ENCODE measurements at regions not wholly inside any gene's neighbourhood (a gene's known extent, or its start where the extent isn't known, plus 50 kb on each side); places are given as distances from the start of the nearest gene placed in this dataset.
"Not testable (repeated sequence)": the region's sequence is repeated elsewhere in the genome, so short reads cannot be mapped to it uniquely, and the experiment has no call there.

DNA sequence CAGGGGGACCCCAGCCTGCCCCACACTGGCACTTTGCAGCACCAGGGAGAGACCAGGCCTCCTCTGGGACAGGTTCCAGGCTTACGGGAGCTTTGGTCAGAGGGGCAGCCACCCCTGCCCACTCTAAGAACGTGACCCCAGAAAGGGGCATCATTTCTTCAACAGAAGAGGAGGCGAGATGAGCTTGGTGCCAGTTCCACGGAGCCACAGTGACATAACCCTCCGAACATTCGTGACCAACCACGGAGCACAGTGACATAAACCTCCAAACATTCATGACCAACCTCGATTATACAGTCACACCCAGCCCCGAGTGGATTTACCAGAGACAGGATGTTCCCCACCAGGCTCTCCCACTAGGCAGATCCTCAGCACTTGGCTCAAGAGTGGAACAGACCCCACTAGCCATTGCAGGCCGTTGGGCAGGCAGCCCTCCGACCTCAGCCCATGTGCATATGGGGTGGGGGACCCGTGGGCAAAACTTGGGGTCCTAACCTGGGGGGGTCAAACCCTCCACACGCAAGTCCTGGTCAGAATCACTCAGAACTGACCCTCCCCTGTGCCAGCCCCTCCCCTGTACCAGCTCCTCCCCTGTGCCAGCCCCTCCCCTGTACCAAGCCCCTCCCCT is 112.9 kb downstream of the METRNL start:
- no peak for DNase-seq (ENCODE audit: low read depth)

DNA sequence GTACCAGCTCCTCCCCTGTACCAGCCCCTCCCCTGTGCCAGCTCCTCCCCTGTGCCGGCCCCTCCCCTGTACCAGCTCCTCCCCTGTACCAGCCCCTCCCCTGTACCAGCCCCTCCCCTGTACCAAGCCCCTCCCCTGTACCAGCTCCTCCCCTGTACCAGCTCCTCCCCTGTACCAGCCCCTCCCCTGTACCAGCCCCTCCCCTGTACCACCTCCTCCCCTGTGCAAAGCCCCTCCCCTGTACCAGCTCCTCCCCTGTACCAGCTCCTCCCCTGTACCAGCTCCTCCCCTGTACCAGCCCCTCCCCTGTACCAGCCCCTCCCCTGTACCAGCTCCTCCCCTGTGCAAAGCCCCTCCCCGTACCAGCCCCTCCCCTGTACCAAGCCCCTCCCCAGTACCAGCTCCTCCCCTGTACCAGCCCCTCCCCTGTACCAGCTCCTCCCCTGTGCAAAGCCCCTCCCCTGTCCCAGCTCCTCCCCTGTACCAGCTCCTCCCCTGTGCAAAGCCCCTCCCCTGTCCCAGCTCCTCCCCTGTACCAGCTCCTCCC is 113.5 kb downstream of the METRNL start:
- not testable (repeated sequence) for DNase-seq (ENCODE audit: low read depth)

- DNase-seq (ENCODE audit: low read depth): no peak
Measured at GRCh38 chr17:83193336-83194185, 114.2 kb downstream of the METRNL start.

DNA sequence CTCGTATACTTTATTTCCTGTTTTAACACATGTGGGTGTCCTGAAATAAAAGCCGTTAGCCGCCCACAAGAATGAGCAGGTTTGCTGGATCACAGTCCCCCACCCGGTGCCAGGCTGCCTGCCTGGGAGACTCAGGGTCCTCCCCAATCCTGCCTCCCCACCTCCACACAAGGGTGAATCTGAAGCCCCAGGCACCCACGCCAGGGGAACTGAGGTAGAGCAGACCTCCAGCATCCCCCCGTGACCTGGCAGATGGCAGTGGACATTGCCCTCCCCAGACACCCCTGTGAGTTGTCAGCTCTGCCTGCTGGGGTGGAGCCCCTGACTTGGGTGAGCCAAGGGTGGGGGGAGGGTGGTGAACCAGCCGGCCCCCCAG is 114.8 kb downstream of the METRNL start:
- DNase-seq (ENCODE audit: low read depth): no peak

GRCh38 chr17:83194761-83195329 is 115.4 kb downstream of the METRNL start:
- DNase-seq (ENCODE audit: low read depth): no peak

- DNase-seq (ENCODE audit: low read depth): no peak
Measured at GRCh38 chr17:83195330-83196023, 116.1 kb downstream of the METRNL start.

- DNase-seq (ENCODE audit: low read depth): no peak
Measured at GRCh38 chr17:83196024-83196365, 116.6 kb downstream of the METRNL start.

- DNase-seq (ENCODE audit: low read depth): no peak
Measured at GRCh38 chr17:83196366-83196765, 117.0 kb downstream of the METRNL start.

DNA sequence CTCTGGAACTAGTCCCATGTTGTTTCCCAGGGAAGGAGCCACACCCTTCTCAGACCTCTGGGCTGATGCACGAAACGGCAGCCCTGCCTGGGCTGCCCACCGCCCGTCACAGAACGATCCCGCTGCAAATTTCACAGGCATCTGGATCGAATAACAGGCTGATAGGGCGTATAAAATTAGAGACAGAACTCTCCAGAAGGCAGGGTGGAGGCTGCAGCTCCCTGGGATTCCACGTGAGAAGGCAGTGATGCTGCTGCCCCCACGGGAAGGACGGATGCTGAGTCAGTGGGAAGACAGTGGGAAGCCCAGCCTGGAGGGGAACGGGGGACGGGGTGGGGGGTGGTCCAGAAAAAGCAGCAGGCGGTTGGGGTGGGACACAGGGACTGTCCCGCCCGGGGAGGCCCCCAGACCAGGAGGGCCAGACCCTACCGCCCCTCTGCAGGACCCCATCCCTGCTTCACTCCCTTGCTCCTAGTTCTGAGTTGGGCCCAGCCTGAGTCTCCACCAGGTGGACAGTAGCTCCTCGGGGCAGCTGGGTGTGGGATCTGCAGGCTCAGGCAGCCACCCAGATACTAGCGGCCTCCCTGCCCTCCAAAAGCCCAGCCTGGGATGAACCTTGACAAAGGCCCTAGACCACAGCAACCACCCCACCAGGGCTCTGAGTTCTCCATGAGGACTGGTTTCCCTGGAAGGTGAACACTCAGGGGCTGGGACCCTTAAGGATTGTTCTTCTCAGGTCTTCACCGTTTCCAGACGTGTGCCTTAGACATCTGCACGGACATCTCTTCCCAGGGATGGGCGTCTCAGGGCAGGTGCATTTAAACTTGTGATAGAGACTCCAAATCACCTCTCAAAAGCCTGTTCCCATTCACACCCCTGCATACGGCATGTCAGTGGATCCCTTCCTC is 117.8 kb downstream of the METRNL start:
- DNase-seq (ENCODE audit: low read depth): no peak

- no peak for DNase-seq (ENCODE audit: low read depth)
Measured at GRCh38 chr17:83198366-83199341, 119.2 kb downstream of the METRNL start.

GRCh38 chr17:83199500-83200201 is 120.2 kb downstream of the METRNL start:
- no peak for DNase-seq (ENCODE audit: low read depth)

GRCh38 chr17:83200231-83200699 is 120.9 kb downstream of the METRNL start:
- no peak for DNase-seq (ENCODE audit: low read depth)

GRCh38 chr17:83200751-83201150 is 121.3 kb downstream of the METRNL start:
- DNase-seq (ENCODE audit: low read depth): no peak

- no peak for DNase-seq (ENCODE audit: low read depth)
Measured at GRCh38 chr17:83201206-83202001, 122.0 kb downstream of the METRNL start.

DNA sequence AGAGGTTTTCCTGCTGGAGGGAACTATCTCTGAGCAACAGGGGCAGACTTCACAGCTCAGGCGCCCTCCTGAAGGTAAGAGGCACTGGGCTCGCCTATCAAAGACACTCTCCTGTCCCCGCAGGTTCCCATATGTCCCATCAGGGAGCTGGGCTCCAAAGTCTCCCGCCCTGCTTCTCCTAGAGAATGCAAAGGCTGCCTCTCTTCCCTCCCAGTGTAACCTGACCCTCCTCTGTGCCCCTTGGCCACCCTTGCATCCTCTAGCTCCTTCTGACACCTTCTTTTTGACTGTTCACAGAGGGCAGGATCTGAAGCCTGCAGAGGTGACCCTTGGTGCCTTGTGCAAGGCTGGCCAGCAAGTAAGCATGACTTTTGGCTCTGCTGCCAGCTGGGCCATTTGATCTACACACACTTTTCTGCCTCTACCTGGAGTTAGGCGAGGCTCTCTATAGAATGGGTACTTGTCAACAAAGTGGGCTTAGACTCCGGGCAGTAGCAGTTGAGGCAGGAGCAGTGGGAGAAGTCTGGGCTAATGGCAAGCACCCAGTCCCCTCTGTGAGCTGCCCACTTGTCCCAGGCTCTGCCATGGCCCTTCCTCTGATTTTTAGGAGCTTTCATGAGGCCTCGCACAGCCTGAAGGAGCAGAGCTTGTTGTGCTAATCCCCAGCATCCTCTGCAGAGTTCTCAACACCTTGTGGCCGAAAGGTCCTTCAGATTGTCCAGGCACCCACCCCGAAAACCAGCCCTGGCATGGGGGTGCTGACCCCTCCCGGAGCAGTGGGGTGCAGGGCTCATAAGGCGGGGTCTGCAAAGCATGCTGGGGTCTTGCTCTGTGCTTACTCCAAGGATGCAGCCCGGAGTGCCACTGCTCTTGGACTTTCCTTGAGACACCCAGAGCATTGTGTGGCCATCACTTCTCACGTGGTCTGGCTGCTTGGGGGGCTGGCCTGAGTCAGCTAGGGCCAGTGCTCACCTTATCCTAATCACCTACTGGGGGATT is 122.9 kb downstream of the METRNL start:
- DNase-seq (ENCODE audit: low read depth): no peak

- DNase-seq (ENCODE audit: low read depth): peak; percentile 98
Measured at GRCh38 chr17:83203073-83203471, 123.7 kb downstream of the METRNL start.

DNA sequence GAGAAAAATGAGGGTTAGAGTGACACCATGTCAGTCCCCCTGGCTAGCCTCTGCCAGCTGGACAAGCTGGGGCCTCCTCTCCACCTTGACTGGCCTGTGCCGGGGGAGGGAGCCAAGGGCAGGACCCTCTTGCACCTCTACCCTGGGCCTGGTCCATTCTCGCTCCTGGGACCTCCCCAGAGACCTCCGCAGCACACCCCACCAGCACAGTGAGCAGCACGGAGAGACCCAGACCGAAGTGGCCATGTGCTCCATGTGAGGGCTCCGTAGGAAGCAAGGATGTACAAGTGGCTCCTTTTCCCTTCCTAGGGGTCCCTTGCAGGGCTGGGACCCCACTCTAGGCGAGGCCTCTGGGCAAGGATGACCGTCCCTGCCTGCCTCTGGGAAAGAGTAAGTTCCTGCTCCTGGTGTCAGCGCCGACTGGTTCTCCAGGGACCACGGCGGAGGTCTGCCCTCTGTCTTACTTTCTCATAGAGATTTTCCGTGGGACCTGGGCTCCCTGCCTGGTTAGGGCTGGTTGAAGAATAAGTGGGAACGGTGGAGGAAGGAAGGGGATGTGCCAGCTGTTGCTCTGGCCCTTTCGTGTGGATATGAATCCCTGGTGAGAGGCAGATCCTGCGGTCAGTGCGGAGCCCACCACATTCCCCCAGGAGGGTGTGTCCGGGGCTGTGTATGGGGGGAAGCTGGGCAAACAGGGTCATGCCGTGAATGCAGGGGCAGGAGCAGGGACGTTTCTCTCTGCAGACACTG is 124.2 kb downstream of the METRNL start:
- no peak for DNase-seq (ENCODE audit: low read depth)
